Keratinocyte (primary cell): ENCODE measurements at regions not wholly inside any gene's neighbourhood (a gene's known extent, or its start where the extent isn't known, plus 50 kb on each side); places are given as distances from the start of the nearest gene placed in this dataset.

ENCODE experiments used
- DNase-seq: peaks from one replicate; pipeline ENCODE4 v3.0.0-alpha.2; 2011; ENCODE audit warnings: low read depth, missing footprints, low spot score
- FAIRE-seq: peaks from 2 replicates; lab custom pipeline; 2011; peaks lifted over from hg19 to GRCh38; lab: Jason Lieb, UNC
- H2AFZ ChIP-seq: 2 replicates; pipeline ENCODE4 v1.6.0; 2012; ENCODE audit warnings: low read length, control low read depth, inconsistent platforms; ENCODE audit not compliant: control insufficient read depth
- H3K27ac ChIP-seq: 2 replicates; pipeline ENCODE4 v1.5.1; 2011; ENCODE audit warnings: low read length; ENCODE audit not compliant: control insufficient read depth, insufficient read depth
- H3K27me3 ChIP-seq: 3 replicates; pipeline ENCODE4 v1.6.0; 2011; ENCODE audit warnings: low read length; ENCODE audit not compliant: control insufficient read depth, insufficient read depth; ENCODE audit errors: extremely low read depth
- H3K36me3 ChIP-seq, 2 experiments: 2 replicates in 1 of 2; 3 replicates in 1 of 2; pipeline ENCODE4 v1.5.1; 2011; ENCODE audit warnings: low read length in 2 of 2, mild to moderate bottlenecking in 1 of 2; ENCODE audit not compliant: control insufficient read depth in 2 of 2, insufficient read depth in 2 of 2; ENCODE audit errors: extremely low read depth in 1 of 2
- H3K4me1 ChIP-seq: 3 replicates; pipeline ENCODE4 v1.5.1; 2011; ENCODE audit warnings: low read length; ENCODE audit not compliant: control insufficient read depth, insufficient read depth; ENCODE audit errors: extremely low read depth
- H3K4me2 ChIP-seq: 3 replicates; pipeline ENCODE4 v1.6.0; 2011; ENCODE audit warnings: low read depth, low read length; ENCODE audit not compliant: control insufficient read depth, insufficient read depth; ENCODE audit errors: extremely low read depth
- H3K4me3 ChIP-seq, 3 experiments: fragments of 200-600 bp in 1 of 3; sonication (generic) in 1 of 3; 2 replicates in 2 of 3; 3 replicates in 1 of 3; pipeline ENCODE4 v1.5.1; 2011 to 2016; ENCODE audit warnings: low read length in 3 of 3, mild to moderate bottlenecking in 3 of 3, control low read depth in 2 of 3, inconsistent platforms in 1 of 3, low read depth in 1 of 3, mixed read lengths in 1 of 3, mixed run types in 1 of 3, moderate library complexity in 1 of 3; ENCODE audit not compliant: control insufficient read depth in 2 of 3, insufficient read depth in 2 of 3; ENCODE audit errors: extremely low read depth in 1 of 3
- H3K79me2 ChIP-seq: 2 replicates; pipeline ENCODE4 v1.6.0; 2012; ENCODE audit warnings: low read length; ENCODE audit not compliant: control insufficient read depth, insufficient read depth
- H3K9ac ChIP-seq: 3 replicates; pipeline ENCODE4 v1.6.0; 2011; ENCODE audit warnings: low read length; ENCODE audit not compliant: control insufficient read depth, insufficient read depth; ENCODE audit errors: extremely low read depth
- H3K9me1 ChIP-seq: 3 replicates; pipeline ENCODE4 v1.6.0; 2011; ENCODE audit warnings: low read length; ENCODE audit not compliant: control insufficient read depth, insufficient read depth; ENCODE audit errors: extremely low read depth
- H3K9me3 ChIP-seq: 2 replicates; pipeline ENCODE4 v1.5.1; 2012; ENCODE audit warnings: low read depth, low read length; ENCODE audit not compliant: control insufficient read depth
- H4K20me1 ChIP-seq: 3 replicates; pipeline ENCODE4 v1.6.0; 2011; ENCODE audit warnings: low read length; ENCODE audit not compliant: control insufficient read depth, insufficient read depth; ENCODE audit errors: extremely low read depth
- CTCF ChIP-seq, 3 experiments: IDR thresholded peaks in 1 of 3; conservative IDR thresholded peaks in 1 of 3; optimal IDR thresholded peaks in 1 of 3; 2 replicates in 2 of 3; 3 replicates in 1 of 3; pipeline versions ENCODE3 to v1.5.1; 2011; ENCODE audit warnings: low read length in 3 of 3, mild to moderate bottlenecking in 3 of 3, moderate library complexity in 2 of 3, control low read depth in 1 of 3, inconsistent platforms in 1 of 3; ENCODE audit not compliant: insufficient read depth in 2 of 3; ENCODE audit errors: extremely low read depth in 1 of 3
- EZH2 ChIP-seq: IDR thresholded peaks from one replicate; pipeline ENCODE4 v1.6.1; 2012; ENCODE audit warnings: inconsistent platforms, mild to moderate bottlenecking, low read length, moderate library complexity
- dilution Hi-C: fragments of 300-500 bp; cut with MboI; formaldehyde crosslinking; loops from one replicate; pipeline ENCODE4 v1.7.0; 2020; ENCODE audit warnings: low sequenced_read_pairs; ENCODE audit not compliant: extremely low pct_ligation_motif_present

GRCh38 chr5:154557548-154557947, 79.5 kb upstream of the HAND1 start:
- Histone ChIP-seq H4K20me1 (no peaks in the 10 kb centered on the region), H3K4me1 (no peaks in the 10 kb centered on the region), H3K9ac (no peak overlapping the region), H3K27me3 (no peaks in the 10 kb centered on the region), H3K9me1 (no peaks in the 10 kb centered on the region), H3K27ac (no peak overlapping the region), H3K79me2 (no peaks in the 10 kb centered on the region), H3K4me2 (no peak overlapping the region), H3K9me3 (no peaks in the 10 kb centered on the region), H2AFZ (no peak overlapping the region), H3K4me3 (no peak overlapping the region), H3K36me3 (no peaks in the 10 kb centered on the region)
- no peak for TF ChIP-seq CTCF (optimal IDR thresholded peaks at IDR 0.05 in 1 of 3, IDR thresholded peaks at IDR 0.05 in 1 of 3, conservative IDR thresholded peaks at IDR 0.05 in 1 of 3; ENCODE audit: extremely low read depth in 1 of 3, insufficient read depth in 2 of 3, low read length in 3 of 3)
- no peak for TF ChIP-seq EZH2
- dilution Hi-C loops, result no loop called here
- DNase-seq (no peak), FAIRE-seq (no peak)

- dilution Hi-C loops, result no loop called here
- no peak overlapping the region for H3K4me2 ChIP-seq
- H3K4me1 ChIP-seq, result no peaks in the 10 kb centered on the region
- H3K4me3 ChIP-seq, result no peak overlapping the region
- H3K27ac ChIP-seq, result no peak overlapping the region
- no peaks in the 10 kb centered on the region for H3K36me3 ChIP-seq
- no peak overlapping the region for H3K9ac ChIP-seq
- H3K9me1 ChIP-seq, result no peaks in the 10 kb centered on the region
- H4K20me1 ChIP-seq, result no peaks in the 10 kb centered on the region
- peaks cover 6% of the 10 kb centered on the region for H3K27me3 ChIP-seq
- H2AFZ ChIP-seq, result no peak overlapping the region
- DNase-seq (no peak), FAIRE-seq (no peak)
- TF ChIP-seq EZH2 (no peak), CTCF (optimal IDR thresholded peaks at IDR 0.05 in 1 of 3, IDR thresholded peaks at IDR 0.05 in 1 of 3, conservative IDR thresholded peaks at IDR 0.05 in 1 of 3; ENCODE audit: extremely low read depth in 1 of 3, insufficient read depth in 2 of 3, low read length in 3 of 3) (no peak)
- no peaks in the 10 kb centered on the region for H3K79me2 ChIP-seq
- H3K9me3 ChIP-seq, result no peaks in the 10 kb centered on the region
These were observed 69.5 kb upstream of the HAND1 start for GRCh38 chr5:154547551-154547950.
